PC-9 (cell line): ENCODE measurements at regions not wholly inside any gene's neighbourhood (a gene's known extent, or its start where the extent isn't known, plus 50 kb on each side); places are given as distances from the start of the nearest gene placed in this dataset.

Experiments
- BruUV-seq: library from RNA; stranded (reverse); fragments of 400-500 nt; replicated peaks from 2 replicates; lab custom pipeline; 2021; lab: Mats Ljungman, UMichigan
- CTCF ChIA-PET: fragments of 300-600 bp; sonication (Branson Sonifier 250); formaldehyde crosslinking; loops from one replicate; lab custom pipeline; 2022; ENCODE audit warnings: antibody characterized with exemption; lab: Charles Lee
- POLR2A ChIA-PET: fragments of 300-600 bp; sonication (Branson Sonifier 250); formaldehyde crosslinking; loops from one replicate; lab custom pipeline; 2022; ENCODE audit warnings: antibody characterized with exemption; ENCODE audit not compliant: unreplicated experiment; lab: Charles Lee
- DNase-seq, 2 experiments: peaks; one replicate each; pipeline versions ENCODE4 v3.0.0 to v3.0.0-alpha.2; 2015 to 2022; ENCODE audit warnings: mixed read lengths in 1 of 2
- H2AFZ ChIP-seq: fragments of 200-600 bp; sonication (generic); 2 replicates; pipeline ENCODE4 v1.8.1; 2017; ENCODE audit warnings: antibody characterized with exemption
- H3F3A ChIP-seq: fragments of 200-600 bp; sonication (generic); 2 replicates; pipeline ENCODE4 v1.8.1; 2017; ENCODE audit warnings: antibody characterized with exemption, mild to moderate bottlenecking, low read depth; ENCODE audit not compliant: insufficient read depth
- H3K27ac ChIP-seq: fragments of 200-600 bp; sonication (generic); 2 replicates; pipeline ENCODE4 v1.6.1; 2016; ENCODE audit warnings: mixed run types
- H3K27me3 ChIP-seq: fragments of 200-600 bp; sonication (generic); 2 replicates; pipeline ENCODE4 v1.6.1; 2016; ENCODE audit warnings: low read depth, mixed run types; ENCODE audit not compliant: insufficient read depth
- H3K36me3 ChIP-seq: fragments of 200-600 bp; sonication (generic); 2 replicates; pipeline ENCODE4 v1.6.1; 2016; ENCODE audit warnings: low read depth, mixed run types
- H3K4me1 ChIP-seq: fragments of 200-600 bp; sonication (generic); replicated peaks from 2 replicates; pipeline ENCODE4 v1.6.1; 2016; ENCODE audit warnings: mixed run types; ENCODE audit not compliant: insufficient read depth
- H3K4me2 ChIP-seq: fragments of 200-600 bp; sonication (generic); 2 replicates; pipeline ENCODE4 v1.6.1; 2017; ENCODE audit warnings: mixed run types
- H3K4me3 ChIP-seq: fragments of 200-600 bp; sonication (generic); 2 replicates; pipeline ENCODE4 v1.6.1; 2016; ENCODE audit warnings: mixed run types
- H3K79me2 ChIP-seq: fragments of 200-600 bp; sonication (generic); 2 replicates; pipeline ENCODE4 v1.6.1; 2017; ENCODE audit warnings: low read depth, mixed run types
- H3K9me2 ChIP-seq: fragments of 200-600 bp; sonication (generic); 2 replicates; pipeline ENCODE4 v1.8.1; 2017; ENCODE audit warnings: mild to moderate bottlenecking; ENCODE audit not compliant: insufficient read depth
- H3K9me3 ChIP-seq: fragments of 200-600 bp; sonication (generic); 2 replicates; pipeline ENCODE4 v1.8.1; 2016; ENCODE audit warnings: low read depth; ENCODE audit not compliant: insufficient read depth
- H4K20me1 ChIP-seq: fragments of 200-600 bp; sonication (generic); 2 replicates; pipeline ENCODE4 v1.8.1; 2017; ENCODE audit not compliant: insufficient read depth
- EZH2 ChIP-seq: fragments of 200-600 bp; sonication (generic); IDR thresholded peaks from 2 replicates; pipeline ENCODE4 v1.8.0; 2017; ENCODE audit warnings: antibody characterized with exemption, low read depth
- intact Hi-C: fragments of 100-400 bp; cut with micrococcal nuclease; formaldehyde crosslinking; loops from one replicate; pipeline ENCODE4 v1.10.0; 2022; ENCODE audit not compliant: unreplicated experiment
- TF ChIP-seq, protein P1 (sequence below): fragments of 200-600 bp; sonication (generic); conservative IDR thresholded peaks from 2 replicates; pipeline ENCODE4 v1.6.1; 2017; ENCODE audit warnings: mixed run types, antibody characterized with exemption, mild to moderate bottlenecking, moderate library complexity

- Histone ChIP-seq H3K9me3 (no peaks in the 10 kb centered on the region), H3K36me3 (no peaks in the 10 kb centered on the region), H3K27ac (no peak overlapping the region), H3K4me3 (no peak overlapping the region), H3K9me2 (no peaks in the 10 kb centered on the region), H2AFZ (no peak overlapping the region), H3K27me3 (0 out of 2 replicates have a peak, but pooled peaks cover 3% of the 10 kb centered on the region), H3K4me1 (no peaks in the 10 kb centered on the region), H3F3A (no peaks in the 10 kb centered on the region), H3K4me2 (no peak overlapping the region), H4K20me1 (no peaks in the 10 kb centered on the region), H3K79me2 (no peaks in the 10 kb centered on the region)
- intact Hi-C loops = no loop called here
- no TSS peak for BruUV-seq
- ChIA-PET CTCF (no interaction called here), POLR2A (no interaction called here)
- TF ChIP-seq EZH2 = no peak
- TF ChIP-seq, protein P1, sequence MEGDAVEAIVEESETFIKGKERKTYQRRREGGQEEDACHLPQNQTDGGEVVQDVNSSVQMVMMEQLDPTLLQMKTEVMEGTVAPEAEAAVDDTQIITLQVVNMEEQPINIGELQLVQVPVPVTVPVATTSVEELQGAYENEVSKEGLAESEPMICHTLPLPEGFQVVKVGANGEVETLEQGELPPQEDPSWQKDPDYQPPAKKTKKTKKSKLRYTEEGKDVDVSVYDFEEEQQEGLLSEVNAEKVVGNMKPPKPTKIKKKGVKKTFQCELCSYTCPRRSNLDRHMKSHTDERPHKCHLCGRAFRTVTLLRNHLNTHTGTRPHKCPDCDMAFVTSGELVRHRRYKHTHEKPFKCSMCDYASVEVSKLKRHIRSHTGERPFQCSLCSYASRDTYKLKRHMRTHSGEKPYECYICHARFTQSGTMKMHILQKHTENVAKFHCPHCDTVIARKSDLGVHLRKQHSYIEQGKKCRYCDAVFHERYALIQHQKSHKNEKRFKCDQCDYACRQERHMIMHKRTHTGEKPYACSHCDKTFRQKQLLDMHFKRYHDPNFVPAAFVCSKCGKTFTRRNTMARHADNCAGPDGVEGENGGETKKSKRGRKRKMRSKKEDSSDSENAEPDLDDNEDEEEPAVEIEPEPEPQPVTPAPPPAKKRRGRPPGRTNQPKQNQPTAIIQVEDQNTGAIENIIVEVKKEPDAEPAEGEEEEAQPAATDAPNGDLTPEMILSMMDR = no peak
- no peak for DNase-seq
Measured at GRCh38 chr5:113809626-113810025, 296.1 kb downstream of the YTHDC2 start.

- CTCF ChIA-PET = no interaction called here
- H3K79me2 ChIP-seq = no peaks in the 10 kb centered on the region
- no peaks in the 10 kb centered on the region for H3K4me1 ChIP-seq
- H3K27ac ChIP-seq = no peak overlapping the region
- intact Hi-C loops = no loop called here
- H3K27me3 ChIP-seq = 0 out of 2 replicates have a peak, but pooled peaks cover 2% of the 10 kb centered on the region
- H4K20me1 ChIP-seq = no peaks in the 10 kb centered on the region
- no peak overlapping the region for H2AFZ ChIP-seq
- BruUV-seq = no TSS peak
- no peak overlapping the region for H3K4me3 ChIP-seq
- no peaks in the 10 kb centered on the region for H3K36me3 ChIP-seq
- POLR2A ChIA-PET = no interaction called here
- H3K9me3 ChIP-seq = no peaks in the 10 kb centered on the region
- no peak overlapping the region for H3K4me2 ChIP-seq
- DNase-seq = no peak
- no peak for TF ChIP-seq EZH2
- TF ChIP-seq, protein P1 = no peak
- no peaks in the 10 kb centered on the region for H3F3A ChIP-seq
- H3K9me2 ChIP-seq = no peaks in the 10 kb centered on the region
Measured at GRCh38 chr5:113813466-113813865, 300.0 kb downstream of the YTHDC2 start.

- intact Hi-C loops = no loop called here
- H4K20me1 ChIP-seq = no peaks in the 10 kb centered on the region
- H3K9me3 ChIP-seq = no peaks in the 10 kb centered on the region
- CTCF ChIA-PET = no interaction called here
- BruUV-seq = no TSS peak
- H3K4me2 ChIP-seq = no peak overlapping the region
- POLR2A ChIA-PET = no interaction called here
- no peaks in the 10 kb centered on the region for H3K36me3 ChIP-seq
- H3K27me3 ChIP-seq = no peaks in the 10 kb centered on the region
- DNase-seq = no peak
- H3K4me3 ChIP-seq = no peak overlapping the region
- H2AFZ ChIP-seq = no peak overlapping the region
- H3K4me1 ChIP-seq = no peaks in the 10 kb centered on the region
- no peaks in the 10 kb centered on the region for H3K9me2 ChIP-seq
- no peaks in the 10 kb centered on the region for H3K79me2 ChIP-seq
- H3K27ac ChIP-seq = no peak overlapping the region
- no peaks in the 10 kb centered on the region for H3F3A ChIP-seq
- TF ChIP-seq, protein P1 = no peak
- no peak for TF ChIP-seq EZH2
Measured at GRCh38 chr5:113817683-113818082, 304.2 kb downstream of the YTHDC2 start.
